GM19238 (cell line): ENCODE measurements at regions not wholly inside any gene's neighbourhood (a gene's known extent, or its start where the extent isn't known, plus 50 kb on each side); places are given as distances from the start of the nearest gene placed in this dataset.
A peak's percentile ranks its signal among the peaks of the same experiment; 100 is the strongest.

Experiments used
- DNase-seq: peaks from one replicate; pipeline ENCODE4 v3.0.0; 2011; ENCODE audit warnings: low spot score; ENCODE audit not compliant: insufficient read length

- no peak for DNase-seq
These were observed 267.8 kb upstream of the CLINT1 start for GRCh38 chr5:158126442-158127405.

- no peak for DNase-seq
These were observed 265.8 kb upstream of the CLINT1 start for GRCh38 chr5:158124606-158125316.

GRCh38 chr5:158123595-158123994, 264.6 kb upstream of the CLINT1 start:
- no peak for DNase-seq

- DNase-seq, result no peak
These were observed 262.7 kb upstream of the CLINT1 start for GRCh38 chr5:158121678-158122077.

GRCh38 chr5:158120760-158121159, 261.8 kb upstream of the CLINT1 start:
- no peak for DNase-seq

GRCh38 chr5:158119961-158120723, 261.2 kb upstream of the CLINT1 start:
- no peak for DNase-seq

GRCh38 chr5:158117467-158118160, 258.7 kb upstream of the CLINT1 start:
- DNase-seq, result no peak

- DNase-seq, result no peak
These were observed 258.0 kb upstream of the CLINT1 start for GRCh38 chr5:158116965-158117364.

GRCh38 chr5:158115468-158115867, 256.5 kb upstream of the CLINT1 start:
- no peak for DNase-seq

- no peak for DNase-seq
These were observed 249.2 kb upstream of the CLINT1 start for GRCh38 chr5:158108177-158108576.

GRCh38 chr5:158100373-158100888, 241.5 kb upstream of the CLINT1 start:
- no peak for DNase-seq

GRCh38 chr5:158099571-158100105, 240.7 kb upstream of the CLINT1 start:
- no peak for DNase-seq

GRCh38 chr5:158096835-158097234, 237.9 kb upstream of the CLINT1 start:
- DNase-seq, result no peak

GRCh38 chr5:158086856-158087255, 227.9 kb upstream of the CLINT1 start:
- no peak for DNase-seq

GRCh38 chr5:158084292-158084691, 225.3 kb upstream of the CLINT1 start:
- DNase-seq, result no peak

GRCh38 chr5:158082696-158083287, 223.8 kb upstream of the CLINT1 start:
- DNase-seq, result no peak

GRCh38 chr5:158080112-158080511, 221.2 kb upstream of the CLINT1 start:
- no peak for DNase-seq

GRCh38 chr5:158079097-158079496, 220.2 kb upstream of the CLINT1 start:
- no peak for DNase-seq

GRCh38 chr5:158074992-158075769, 216.2 kb upstream of the CLINT1 start:
- DNase-seq, result peak; percentile 25
